ENCODE measurements at regions not wholly inside any gene's neighbourhood (a gene's known extent, or its start where the extent isn't known, plus 50 kb on each side); places are given as distances from the start of the nearest gene placed in this dataset.
"Not testable (repeated sequence)": the region's sequence is repeated elsewhere in the genome, so short reads cannot be mapped to it uniquely, and the experiment has no call there.

GRCh38 chrX:74179499-74179898 is 124.5 kb upstream of the ZCCHC13 start:
- no peak for DNase-seq

GRCh38 chrX:74179071-74179470 is 124.9 kb upstream of the ZCCHC13 start:
- DNase-seq: no peak

DNA sequence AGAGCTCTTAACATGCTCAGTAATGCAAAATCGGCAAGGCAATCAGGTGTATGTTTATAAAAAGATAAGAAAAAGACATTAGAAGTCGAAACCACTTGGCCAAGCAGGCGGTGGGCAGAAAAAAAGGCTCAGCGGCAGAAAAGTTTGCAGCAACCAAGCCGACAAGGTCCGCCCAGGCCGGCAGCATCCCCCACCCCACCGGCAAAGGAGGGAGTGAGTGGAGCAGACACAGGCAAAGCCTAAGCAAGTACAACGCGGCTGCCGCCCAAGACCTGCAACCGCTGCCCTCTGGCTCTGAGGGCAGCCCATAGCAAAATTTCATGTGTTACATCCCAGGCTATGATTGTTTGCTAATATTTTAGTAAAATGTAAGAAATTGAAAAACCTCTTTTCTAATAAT is 125.4 kb upstream of the ZCCHC13 start:
- DNase-seq: no peak

GRCh38 chrX:74171465-74171864 is 132.5 kb upstream of the ZCCHC13 start:
- no peak for DNase-seq

DNA sequence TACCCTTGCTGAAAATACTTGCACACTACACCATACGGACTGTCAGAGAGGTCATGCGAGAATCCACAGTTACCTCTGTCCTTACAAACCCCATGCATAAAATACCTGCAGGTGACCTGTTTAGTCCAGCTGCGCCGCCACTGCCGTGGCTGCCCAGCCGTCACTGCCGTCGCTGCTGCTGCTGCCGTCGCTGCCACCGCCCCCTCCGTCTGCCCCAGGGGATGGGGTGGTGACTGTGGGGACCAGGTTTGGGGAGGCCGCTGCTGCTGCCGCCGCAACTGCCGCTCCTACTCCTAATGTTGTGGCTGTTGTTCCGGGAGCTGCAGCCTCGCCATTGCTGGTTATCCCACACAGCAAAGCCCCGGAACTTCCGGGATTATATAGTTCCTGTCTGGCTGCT is 141.8 kb upstream of the ZCCHC13 start:
- DNase-seq: no peak

DNA sequence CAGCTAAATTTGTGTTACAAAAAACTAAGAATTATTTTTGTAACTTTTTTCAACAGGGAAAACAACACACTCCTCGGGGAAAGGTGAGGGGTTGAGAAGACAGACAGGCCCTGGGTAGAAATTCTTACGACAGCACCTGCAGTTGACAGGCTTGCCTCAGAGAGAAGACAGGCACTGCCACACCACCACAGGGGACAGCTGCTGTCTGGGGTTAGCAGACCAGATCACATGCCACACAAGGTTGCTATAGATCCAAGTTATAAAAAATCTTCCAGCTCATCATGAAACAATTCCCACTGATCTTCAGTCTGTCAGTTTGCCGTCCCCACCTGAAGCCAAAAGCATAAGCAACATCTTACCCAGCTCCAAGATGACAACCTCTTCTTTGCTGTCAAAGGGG is 143.2 kb upstream of the ZCCHC13 start:
- no peak for DNase-seq

GRCh38 chrX:74160358-74160757 is 143.6 kb upstream of the ZCCHC13 start:
- DNase-seq: no peak

DNA sequence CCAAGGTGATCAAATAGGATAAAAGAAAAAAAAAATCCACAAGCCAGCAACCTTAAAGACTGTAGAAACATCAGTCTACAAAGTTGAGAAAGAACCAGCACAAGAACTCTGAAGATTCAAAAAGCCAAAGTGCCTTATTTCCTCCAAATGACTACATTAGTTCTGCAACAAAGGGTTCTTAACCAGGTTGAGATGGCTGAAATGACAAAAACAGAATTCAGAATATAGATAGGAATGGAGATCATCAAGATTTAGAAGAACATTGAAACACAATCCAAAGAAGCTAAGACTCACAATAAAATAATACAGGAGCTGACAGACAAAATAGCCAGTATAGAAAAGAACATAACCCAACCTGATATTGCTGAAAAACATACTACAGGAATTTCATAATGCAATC is 156.5 kb upstream of the ZCCHC13 start:
- no peak for DNase-seq

DNA sequence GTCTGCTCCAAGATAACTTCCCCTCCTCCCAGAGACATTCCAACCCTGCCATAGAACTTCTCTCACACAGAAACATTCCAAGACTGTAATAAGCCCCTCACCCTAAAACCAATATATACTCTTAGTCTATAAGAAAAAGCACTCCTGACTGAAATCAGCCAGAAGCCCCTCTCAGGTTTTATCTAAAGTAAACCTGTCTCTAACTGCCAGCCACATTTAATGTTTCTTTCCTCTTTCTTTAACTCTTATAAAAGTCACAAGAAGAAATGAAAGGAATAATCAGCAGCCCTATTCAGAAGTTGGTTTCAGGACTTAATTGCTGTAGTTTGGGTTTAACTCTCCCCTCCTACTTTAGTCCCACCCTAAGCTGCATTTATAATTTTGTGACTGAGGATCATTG is 165.0 kb upstream of the ZCCHC13 start:
- no peak for DNase-seq

GRCh38 chrX:74133156-74133796 is 170.7 kb upstream of the ZCCHC13 start:
- peak; percentile 17 for DNase-seq

DNA sequence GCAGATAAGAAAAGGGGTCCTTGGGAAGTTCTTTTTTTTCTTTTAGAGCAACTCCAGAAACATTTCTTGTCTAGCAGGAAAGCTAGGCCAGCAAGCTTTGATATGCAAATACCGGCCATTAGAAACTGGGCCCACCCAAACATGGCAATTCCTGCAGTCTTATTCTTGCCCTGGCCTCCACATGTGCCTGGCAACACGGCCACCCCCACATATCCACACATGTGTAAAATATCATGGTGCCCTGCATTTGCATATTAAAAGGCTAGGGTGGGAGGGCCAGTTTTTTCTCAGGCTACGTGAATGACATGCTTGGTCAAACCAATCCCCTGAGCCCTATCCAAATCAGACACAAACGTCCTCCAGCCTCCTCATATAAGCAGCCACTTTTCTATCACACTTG is 171.7 kb upstream of the ZCCHC13 start:
- no peak for DNase-seq

- no peak for DNase-seq
These were observed 184.7 kb upstream of the ZCCHC13 start for GRCh38 chrX:74119016-74119910.

DNA sequence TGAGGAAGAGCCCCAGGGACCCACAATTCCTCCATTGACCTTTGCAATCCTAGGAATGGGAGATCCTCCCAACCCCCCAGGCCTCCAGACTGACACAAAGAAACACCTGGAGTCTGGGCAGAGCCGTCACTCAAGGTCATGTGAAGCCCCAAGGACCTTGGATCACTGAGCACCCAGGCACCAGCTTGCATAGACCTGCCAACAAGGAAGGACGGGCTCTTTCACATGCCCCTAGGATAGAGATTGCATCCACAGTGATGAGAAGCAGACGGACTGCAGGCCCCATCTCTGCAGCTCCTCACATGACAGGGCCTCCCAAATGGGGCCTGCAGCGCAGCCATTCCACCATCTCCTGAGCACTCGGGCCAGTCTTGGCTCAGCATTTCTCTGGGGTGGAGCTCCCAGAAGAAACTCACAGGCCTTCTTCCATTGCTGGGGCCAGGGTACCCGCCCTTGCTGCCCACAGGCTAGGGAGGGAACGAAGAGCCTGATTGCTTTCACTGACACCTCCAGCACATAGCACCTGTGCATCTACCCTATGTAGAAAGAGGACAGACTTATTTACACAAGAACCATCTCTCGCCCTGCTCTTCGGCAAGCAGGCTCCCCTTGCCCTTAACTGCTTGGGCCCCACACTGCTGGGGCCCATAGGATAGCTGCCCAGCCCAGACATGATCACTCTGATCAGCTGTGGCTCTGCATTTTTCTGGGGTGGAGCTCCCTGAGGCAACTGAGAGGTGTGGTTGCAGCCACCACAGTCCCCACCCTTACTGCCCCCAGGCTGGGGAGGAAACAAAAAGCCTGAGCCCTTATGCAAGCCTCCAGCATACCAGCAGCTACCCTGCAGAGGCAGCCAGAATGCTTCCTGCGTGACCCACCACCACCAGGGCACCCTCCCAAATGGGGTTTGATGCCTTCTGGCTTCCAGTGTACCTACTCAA is 185.7 kb upstream of the ZCCHC13 start:
- DNase-seq: no peak

DNA sequence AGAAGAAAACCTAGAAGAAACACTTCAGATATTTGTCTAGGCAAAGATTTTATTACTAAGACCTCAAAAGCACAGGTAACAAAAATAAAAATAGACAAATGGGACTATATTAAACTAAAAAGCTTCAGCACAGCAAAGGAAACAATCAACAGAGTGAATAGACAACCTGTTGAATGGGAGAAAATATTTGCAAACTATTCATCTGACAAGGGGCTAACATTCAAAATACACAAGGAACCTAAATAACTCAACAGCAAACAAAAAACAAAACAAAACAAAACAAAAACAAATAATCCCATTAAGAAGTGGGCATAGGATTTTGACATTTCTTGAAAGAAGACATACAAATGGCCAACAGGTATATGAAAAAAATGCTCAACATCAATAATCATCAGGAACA is 192.7 kb upstream of the ZCCHC13 start:
- no peak for DNase-seq

DNA sequence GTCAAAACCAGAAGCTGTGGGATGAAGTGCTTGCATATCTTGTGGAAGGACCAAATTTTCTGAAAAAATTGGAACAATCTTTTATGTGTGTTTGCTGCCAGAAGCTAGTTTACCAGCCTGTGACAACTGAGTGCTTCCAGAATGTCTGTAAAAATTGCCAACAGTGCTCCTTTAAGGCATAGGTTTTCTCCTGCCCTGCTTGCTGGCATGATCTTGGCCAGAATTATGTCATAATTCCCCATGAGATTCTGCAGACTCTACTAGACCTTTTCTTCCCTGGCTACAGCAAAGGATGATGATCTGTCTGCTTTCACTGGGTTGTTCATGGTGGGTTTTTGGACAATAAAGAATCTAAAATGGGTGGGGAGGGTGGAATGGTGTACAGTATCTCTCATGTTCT is 196.3 kb upstream of the ZCCHC13 start:
- DNase-seq: no peak

DNA sequence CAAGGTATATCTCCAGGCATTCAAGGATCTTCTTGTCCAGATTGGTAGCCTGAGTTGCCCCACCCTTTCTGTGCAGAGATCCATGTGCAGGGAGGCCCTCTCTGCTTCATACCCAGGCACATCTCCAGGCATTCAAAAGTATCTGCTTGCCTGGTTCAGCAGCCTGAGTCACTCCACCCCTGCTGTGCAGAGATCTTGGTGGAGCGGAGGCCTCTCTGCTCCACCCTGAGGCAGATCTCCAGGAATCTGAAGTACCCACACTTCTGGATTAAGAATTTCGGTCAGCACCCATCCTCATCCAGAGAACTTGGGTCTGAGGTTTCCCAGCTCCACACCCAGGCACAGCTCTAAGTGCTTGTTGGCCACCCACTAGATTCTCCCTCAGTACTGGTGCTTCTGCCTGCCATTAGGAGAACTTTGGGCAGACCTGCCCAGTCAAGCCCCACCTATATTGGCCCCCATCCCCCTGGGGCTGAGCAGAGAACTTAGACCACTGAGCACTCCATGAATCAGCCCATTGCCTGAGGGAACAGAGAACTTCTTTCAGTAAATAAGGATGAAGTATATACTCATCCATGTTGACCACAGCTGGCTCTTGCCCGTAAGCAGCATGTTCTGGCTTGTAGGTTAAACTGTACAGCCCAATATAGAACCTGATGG is 199.5 kb upstream of the ZCCHC13 start:
- no peak for DNase-seq

GRCh38 chrX:74098407-74098806 is 205.6 kb upstream of the ZCCHC13 start:
- DNase-seq: not testable (repeated sequence)

- no peak for DNase-seq
These were observed 213.9 kb upstream of the ZCCHC13 start for GRCh38 chrX:74090049-74090448.

DNA sequence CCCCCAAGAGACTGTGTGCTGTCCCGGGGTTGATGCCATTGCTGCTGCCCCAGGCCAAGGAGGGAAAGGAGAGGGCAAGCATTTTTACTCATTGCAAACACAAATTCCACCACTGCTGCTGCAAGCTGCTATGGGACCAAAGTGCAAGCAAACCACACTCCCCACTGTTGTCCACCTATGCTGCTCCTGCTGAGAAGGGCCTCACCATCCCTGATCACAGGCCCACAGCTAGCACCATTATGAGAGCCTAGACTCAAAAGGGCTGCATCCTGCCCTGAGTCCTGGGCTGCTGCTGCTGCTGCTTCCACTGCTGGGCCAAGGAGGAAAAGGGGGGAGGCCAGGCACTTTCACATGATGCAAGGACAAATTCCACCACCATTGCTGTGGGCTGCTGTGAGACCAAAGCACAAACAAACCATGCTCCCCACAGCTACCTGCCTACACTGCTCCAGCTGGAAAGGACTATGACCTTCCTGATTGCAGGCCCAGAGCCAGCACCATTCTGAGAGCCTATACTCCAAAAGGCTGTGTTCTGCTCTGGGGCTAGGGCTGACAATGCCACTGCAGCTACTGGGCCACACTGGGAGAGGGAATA is 218.2 kb upstream of the ZCCHC13 start:
- no peak for DNase-seq

GRCh38 chrX:74080165-74080564 is 223.8 kb upstream of the ZCCHC13 start:
- DNase-seq: no peak

GRCh38 chrX:74065831-74066390 is 213.4 kb upstream of the XIST start:
- no peak for DNase-seq
